ENCODE measurements at regions not wholly inside any gene's neighbourhood (a gene's known extent, or its start where the extent isn't known, plus 50 kb on each side); places are given as distances from the start of the nearest gene placed in this dataset.

DNA sequence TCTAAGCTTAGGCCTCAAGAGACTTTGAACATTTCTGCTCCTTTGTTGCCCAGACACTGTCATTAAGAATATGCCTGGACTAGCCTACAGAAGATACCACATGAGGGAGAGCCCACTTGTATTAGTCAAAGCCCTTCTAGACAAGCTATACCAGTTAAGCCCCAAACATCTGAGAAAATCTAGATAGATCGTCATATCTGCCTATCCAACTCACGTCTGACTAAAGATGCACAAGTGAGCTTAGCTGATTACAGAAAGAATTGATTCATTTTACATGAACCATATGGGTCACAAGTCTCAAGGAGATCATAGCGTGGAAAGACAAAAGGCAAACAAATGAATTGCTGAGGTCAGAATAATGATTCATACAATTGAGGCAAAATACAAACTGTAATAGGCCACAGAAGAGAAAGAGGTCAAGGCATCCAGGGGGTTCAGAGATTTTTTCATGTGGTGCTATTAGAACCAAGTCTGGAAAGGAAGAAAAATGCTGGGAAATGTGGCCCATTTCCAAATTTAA is 1155.5 kb upstream of the TENM4 start:
- no peak for DNase-seq (ENCODE audit: low read depth)

GRCh38 chr11:80595011-80595410 is 1154.2 kb upstream of the TENM4 start:
- no peak for DNase-seq (ENCODE audit: low read depth)

GRCh38 chr11:80593648-80594374 is 1153.0 kb upstream of the TENM4 start:
- no peak for DNase-seq (ENCODE audit: low read depth)

GRCh38 chr11:80592546-80592945 is 1151.7 kb upstream of the TENM4 start:
- DNase-seq (ENCODE audit: low read depth) = no peak

DNA sequence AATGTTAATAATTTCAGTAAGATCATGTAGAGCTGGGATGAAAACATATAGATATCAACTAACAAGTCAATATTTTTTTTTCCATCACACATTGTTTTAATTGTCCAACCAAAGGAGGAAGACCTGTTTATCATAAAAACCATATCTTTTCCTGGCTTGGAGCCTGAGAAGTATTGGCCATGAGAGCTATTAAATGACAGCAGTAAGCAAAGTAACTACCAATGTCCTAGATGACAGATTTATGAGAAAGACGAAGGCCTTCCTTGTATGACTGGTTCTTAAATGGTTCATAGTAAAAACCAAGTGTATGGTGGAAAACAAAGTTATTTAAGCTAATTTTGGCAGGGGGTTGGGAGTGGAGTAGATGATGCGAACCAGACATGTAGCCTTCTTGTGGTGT is 1147.1 kb upstream of the TENM4 start:
- DNase-seq (ENCODE audit: low read depth) = no peak

GRCh38 chr11:80586464-80586863 is 1145.6 kb upstream of the TENM4 start:
- DNase-seq (ENCODE audit: low read depth) = no peak

DNA sequence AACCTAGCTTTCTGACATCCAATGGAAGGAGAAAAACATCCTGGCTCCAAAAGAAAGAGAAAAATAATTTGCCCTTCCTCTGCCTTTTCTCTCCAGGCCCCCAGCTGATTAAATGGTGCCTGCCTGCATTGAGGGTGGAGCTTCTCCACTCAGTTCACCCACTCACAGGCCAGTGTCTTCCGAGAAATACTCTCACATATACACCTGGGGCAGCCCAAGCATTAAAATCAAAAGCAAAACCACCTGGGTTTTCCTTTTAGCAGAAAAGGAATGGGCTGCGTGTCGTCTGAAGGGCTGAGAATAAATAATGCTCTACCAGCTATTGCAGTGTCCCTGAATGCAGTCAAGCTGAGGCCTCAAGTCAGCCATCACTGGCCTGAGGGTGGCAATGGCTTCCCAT is 1143.8 kb upstream of the TENM4 start:
- no peak for DNase-seq (ENCODE audit: low read depth)

DNA sequence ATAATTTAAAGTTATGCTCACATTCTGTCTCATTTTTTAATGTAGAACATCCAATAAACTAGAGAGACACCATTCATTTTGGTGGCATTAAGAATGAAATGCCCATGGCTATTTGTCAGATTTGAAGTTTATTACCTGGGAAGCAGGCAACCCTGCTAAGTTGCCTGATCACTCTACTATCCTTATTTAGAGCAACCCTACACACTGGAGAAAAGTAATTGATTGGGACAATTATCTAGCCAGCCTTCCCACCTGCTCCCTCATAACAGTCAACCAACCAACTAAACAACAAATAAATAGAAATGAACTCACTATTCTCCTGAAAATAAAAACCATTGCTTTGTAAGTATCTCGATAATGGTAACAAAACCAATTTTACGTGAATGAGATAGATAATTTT is 1129.0 kb upstream of the TENM4 start:
- no peak for DNase-seq (ENCODE audit: low read depth)

DNA sequence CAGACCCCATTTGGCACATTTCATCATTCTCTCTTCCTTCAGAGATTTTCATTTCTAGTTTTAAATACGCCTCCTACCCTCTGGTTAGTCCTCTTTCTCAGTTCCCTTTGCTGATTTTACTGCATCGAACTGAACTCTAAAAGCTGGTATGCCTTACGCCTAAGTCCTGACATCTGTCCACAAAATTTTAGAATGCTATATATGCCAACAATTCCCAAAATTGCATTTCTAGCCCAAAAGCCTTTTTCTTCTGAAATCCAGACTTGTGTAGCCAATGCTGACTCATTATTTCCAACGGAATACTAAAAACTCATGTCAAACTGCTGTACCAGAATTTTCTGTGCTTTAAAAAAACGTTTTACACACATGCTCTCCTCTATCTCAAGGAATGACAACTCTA is 1124.4 kb upstream of the TENM4 start:
- DNase-seq (ENCODE audit: low read depth) = no peak

DNA sequence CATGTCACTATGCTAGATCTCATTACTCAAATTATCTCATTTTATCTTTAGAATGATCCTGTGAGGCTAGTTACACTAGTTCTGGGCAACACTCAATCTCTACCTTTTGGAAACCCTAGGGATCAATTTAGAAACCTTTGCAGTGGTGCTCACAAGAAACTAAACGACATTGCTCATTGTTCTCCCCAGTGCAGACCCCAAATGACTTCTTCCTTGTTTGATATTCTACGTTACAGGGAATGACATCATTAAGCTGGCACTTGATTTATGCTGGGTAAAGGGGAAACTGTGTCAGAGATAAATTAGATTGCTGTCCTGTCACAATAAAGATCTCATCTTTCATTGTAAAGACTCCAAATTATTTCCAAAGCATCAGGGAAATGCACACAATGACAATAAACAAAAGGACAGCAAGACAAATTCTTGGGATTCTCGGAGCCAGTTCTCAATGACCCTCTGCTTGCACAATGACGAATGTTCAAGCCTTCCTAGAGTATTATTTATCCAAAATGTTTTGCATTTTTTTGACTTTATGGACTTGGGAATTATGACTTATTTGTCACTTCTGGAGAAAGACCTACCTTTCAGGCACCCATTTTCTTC is 1121.8 kb upstream of the TENM4 start:
- no peak for DNase-seq (ENCODE audit: low read depth)

- DNase-seq (ENCODE audit: low read depth) = no peak
Observed at GRCh38 chr11:80559942-80560341, 1119.1 kb upstream of the TENM4 start.

DNA sequence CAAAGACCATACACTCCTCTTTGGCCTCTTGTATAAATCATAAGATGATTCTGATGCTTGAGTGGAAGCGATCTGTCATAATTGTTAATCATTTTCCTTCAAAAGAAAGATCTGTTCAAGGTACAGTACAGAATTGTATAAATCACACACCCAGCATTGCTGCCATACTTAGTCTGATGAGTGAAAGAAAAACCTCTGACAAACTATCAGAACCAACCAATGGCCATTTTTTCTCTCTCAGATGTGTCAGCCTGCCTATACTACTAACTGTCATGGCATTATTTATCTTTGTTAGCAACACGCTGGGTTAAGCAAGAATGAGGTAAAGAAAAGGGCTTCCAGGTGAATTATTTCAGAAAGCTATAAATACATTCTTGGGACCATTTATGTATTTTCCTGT is 1112.7 kb upstream of the TENM4 start:
- no peak for DNase-seq (ENCODE audit: low read depth)

DNA sequence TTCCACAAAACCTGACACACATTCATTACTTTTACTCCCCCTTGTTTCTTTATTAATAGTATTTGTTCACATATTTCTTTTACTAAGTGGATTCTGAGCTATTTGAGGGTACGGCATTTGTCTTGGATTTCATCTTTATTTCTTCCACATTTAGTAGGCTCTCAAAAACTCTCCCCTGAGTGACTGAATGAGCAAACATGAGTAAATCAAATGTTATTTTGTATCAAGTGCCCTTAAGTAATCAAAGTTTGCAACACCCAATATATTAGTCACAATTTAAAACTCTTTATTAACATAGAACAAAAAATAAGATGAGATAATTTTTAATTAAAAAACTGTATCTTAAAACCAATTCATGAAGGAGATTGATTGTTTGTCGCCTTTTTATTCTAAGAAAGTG is 1101.9 kb upstream of the TENM4 start:
- no peak for DNase-seq (ENCODE audit: low read depth)

DNA sequence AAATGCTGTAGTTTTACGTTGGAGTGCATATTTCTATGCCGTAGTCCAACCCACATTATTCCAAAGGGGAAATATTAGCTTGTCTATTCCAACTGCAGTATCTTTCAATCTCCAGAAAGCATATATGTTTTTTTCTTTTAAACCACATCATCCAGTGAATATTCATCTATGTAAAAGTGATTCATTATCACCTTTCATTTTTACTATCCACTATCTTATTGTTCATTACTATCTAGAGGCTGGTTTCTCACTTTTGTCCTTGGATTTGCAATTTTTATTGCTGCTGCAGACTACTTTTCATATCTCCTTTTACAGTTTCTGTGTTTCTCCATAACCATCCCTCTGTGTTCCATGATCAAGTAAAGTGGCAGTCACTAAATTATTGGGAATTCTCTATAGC is 1097.2 kb upstream of the TENM4 start:
- no peak for DNase-seq (ENCODE audit: low read depth)

DNA sequence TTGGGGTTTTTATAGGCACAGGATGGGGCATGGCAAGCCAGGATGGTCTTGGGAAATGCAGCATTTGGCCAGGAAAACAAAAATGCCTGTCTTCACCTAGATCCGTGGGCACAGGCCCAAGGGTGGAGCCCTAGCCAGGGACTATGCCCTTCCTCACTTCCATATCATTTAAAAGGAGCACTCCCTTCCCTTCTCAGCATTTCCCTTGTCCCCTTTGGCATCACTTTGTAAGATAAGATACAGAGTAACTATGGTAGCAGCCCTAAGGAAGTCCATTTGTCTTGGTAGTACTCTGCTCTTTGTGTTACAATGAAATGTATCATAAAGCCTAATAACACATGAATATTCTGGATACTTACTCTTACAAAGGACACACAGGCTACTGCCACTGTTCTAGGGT is 1092.6 kb upstream of the TENM4 start:
- no peak for DNase-seq (ENCODE audit: low read depth)

- DNase-seq (ENCODE audit: low read depth) = no peak
Observed at GRCh38 chr11:80532633-80533232, 1091.9 kb upstream of the TENM4 start.

- no peak for DNase-seq (ENCODE audit: low read depth)
Observed at GRCh38 chr11:80529726-80530125, 1088.9 kb upstream of the TENM4 start.

- DNase-seq (ENCODE audit: low read depth) = no peak
Observed at GRCh38 chr11:80525663-80526405, 1085.0 kb upstream of the TENM4 start.

DNA sequence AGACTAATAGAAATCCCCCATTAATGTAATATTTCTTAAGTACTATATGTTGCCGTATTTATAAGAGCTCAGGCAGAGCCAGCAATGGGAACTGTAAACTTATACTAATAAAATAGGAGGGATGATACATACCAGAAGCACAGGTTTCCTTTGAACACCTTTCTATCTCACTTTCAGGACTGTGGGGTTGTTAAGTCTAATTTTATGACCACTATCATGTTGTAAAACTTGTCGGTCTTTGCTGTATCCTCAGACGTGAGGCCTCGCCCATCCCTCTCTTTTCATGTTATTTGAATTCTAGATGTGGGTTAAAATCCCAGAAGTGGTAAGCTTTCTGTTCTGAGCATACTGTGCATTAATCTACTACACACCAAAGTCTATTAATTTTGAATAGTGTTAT is 1083.5 kb upstream of the TENM4 start:
- no peak for DNase-seq (ENCODE audit: low read depth)

DNA sequence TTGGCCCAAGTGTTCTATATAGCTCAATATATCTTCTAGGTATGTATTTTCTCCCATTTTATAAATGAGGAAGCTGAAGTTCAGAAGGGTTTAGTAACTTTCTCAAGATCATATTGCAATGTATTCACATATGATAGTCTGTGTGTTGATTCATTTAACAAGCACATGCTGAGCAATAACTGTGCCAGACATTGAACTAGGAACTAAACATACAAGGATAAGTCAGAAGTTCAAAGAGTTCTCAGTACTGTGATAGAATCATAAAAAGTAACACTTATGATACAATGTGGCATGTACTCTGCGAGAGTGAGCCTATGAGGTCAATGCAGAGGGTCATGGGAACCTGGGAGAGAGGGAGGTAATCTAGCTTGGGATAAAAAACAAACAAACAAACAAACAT is 1082.2 kb upstream of the TENM4 start:
- no peak for DNase-seq (ENCODE audit: low read depth)

GRCh38 chr11:80521592-80521991 is 1080.8 kb upstream of the TENM4 start:
- no peak for DNase-seq (ENCODE audit: low read depth)

DNA sequence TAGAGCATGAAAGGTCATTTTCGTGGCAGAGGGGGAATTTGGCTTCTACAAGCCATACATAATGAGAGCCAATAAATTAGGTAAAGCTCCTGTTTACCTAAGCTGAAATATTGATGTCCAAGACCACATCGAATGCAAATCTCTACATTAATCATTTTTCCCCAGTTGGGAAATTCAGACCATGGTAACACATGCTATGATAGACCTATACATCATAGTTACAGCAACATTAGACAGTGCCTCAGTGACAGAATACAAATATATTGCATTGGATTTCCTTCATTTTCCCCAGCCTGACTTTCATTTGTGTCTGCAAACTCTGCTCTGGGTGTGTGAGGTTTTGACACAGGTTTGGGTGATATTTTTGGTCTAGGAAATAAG is 1079.7 kb upstream of the TENM4 start:
- DNase-seq (ENCODE audit: low read depth) = no peak
